ENCODE measurements at regions not wholly inside any gene's neighbourhood (a gene's known extent, or its start where the extent isn't known, plus 50 kb on each side); places are given as distances from the start of the nearest gene placed in this dataset.
"Not testable (repeated sequence)": the region's sequence is repeated elsewhere in the genome, so short reads cannot be mapped to it uniquely, and the experiment has no call there.

DNA sequence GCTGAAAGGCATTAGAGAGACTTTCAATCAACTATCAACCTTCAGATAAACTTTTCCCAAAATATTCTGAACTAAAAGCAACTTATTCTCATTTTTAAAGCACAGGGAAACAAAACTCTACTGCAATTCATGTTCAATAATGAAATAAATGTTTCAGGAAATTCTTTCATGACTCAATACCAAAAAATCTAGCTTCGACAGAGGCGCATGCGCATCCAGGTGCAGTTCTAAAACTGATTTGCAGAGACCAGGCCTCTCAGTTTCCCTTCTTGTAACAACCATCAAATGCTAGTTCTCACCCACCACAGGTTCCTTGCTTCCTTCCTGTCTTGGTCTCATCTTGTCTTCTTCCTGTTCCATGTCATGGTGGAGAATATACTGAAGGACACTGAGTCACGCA is 55.3 kb upstream of the NRBF2 start:
- FAIRE-seq = no peak
- no peak for DNase-seq (ENCODE audit: insufficient read length, low spot score)

GRCh38 chr10:63072951-63073350 is 60.2 kb upstream of the NRBF2 start:
- DNase-seq (ENCODE audit: insufficient read length, low spot score) = no peak
- FAIRE-seq = no peak

DNA sequence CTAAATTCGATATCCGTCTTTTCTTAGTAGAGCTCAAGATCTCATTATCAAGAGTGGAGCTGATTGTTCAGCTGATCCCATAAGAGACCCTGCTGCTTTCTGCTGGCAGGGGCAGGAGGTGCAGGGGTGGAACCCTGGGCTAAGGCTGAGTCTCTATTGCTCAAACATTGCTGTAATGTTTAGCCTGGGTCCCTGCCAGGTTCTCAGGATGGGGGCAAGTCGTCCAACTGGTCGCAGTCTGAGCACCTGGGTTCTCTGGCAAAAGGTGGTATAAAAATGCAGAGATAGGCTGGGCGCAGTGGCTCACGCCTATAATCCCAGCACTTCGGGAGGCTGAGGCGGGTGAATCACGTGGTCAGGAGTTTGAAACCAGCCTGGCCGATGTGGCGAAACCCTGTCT is 62.0 kb upstream of the NRBF2 start:
- FAIRE-seq (no peak), DNase-seq (ENCODE audit: insufficient read length, low spot score) (no peak)

- DNase-seq (ENCODE audit: insufficient read length, low spot score) (no peak), FAIRE-seq (no peak)
Observed at GRCh38 chr10:63069318-63069717, 63.8 kb upstream of the NRBF2 start.

DNA sequence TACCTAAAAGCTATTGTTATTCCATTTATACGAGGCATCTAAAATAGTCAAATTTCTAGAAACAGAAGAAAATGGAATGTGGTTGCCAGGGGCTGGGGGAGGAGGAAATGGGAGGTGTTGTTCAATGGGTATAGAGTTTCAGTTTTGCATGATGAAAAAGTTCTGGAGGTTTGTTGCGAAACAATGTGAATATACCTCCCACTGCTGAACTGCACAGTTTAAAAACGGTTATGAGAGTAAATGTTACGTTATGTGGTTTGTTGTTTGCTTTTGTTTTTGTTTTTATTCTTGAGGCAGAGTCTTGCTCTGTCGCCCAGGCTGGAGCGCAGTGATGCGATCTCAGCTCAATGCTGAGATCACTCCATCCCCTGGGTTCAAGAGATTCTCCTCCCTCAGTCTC is 64.9 kb upstream of the NRBF2 start:
- DNase-seq (ENCODE audit: insufficient read length, low spot score) (no peak), FAIRE-seq (no peak)

DNA sequence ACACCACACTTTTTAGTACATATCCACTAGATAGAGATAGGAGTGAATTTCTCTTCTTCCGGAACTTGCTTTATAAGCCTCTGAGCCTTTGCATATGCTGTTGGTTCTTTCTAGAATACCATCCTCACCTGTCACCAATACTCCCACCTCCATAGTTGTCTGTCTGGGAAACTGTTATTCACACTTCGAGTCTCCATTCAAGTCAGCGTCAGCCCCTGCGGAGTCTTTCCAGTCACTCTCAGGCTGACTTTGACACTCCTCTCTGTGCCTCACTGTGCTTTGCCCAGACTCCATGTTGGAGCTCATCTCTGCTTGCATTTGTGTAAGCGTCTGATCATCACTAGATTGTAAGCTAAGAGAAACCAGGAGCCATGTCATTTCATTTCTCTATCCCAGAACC is 66.5 kb upstream of the NRBF2 start:
- no peak for DNase-seq (ENCODE audit: insufficient read length, low spot score)
- no peak for FAIRE-seq

- no peak for DNase-seq (ENCODE audit: insufficient read length, low spot score)
- no peak for FAIRE-seq
Observed at GRCh38 chr10:63064706-63065105, 68.4 kb upstream of the NRBF2 start.

GRCh38 chr10:63058236-63058635 is 74.9 kb upstream of the NRBF2 start:
- no peak for DNase-seq (ENCODE audit: insufficient read length, low spot score)
- FAIRE-seq = no peak

DNA sequence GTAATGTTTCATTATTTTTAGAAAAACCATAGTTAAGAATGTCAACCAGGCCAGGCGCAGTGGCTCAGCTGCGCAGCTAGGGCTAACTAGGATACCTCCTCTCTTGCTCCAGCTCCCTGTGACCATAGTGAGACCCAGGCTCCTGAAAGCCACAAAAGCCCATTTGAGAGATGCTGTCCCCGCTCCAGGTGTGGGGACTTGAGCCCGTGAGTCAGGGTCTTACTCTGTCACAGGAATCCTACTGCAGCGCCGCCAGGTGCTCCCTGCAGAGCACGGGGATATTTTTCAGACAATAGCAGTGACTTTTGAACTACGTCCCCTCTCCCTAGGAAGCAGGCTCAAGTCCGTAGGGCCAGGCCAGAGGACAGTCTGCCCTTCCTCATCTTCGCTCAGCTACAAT is 75.6 kb upstream of the NRBF2 start:
- DNase-seq (ENCODE audit: insufficient read length, low spot score) = no peak
- FAIRE-seq = no peak

- no peak for FAIRE-seq
- DNase-seq (ENCODE audit: insufficient read length, low spot score) = no peak
Observed at GRCh38 chr10:63055705-63056104, 77.4 kb upstream of the NRBF2 start.

- DNase-seq (ENCODE audit: insufficient read length, low spot score) (no peak), FAIRE-seq (no peak)
Observed at GRCh38 chr10:63054889-63055611, 78.1 kb upstream of the NRBF2 start.

- no peak for FAIRE-seq
Observed at GRCh38 chr10:63052083-63052482, 81.0 kb upstream of the NRBF2 start.

GRCh38 chr10:63042256-63042655 is 90.9 kb upstream of the NRBF2 start:
- FAIRE-seq (no peak), DNase-seq (ENCODE audit: insufficient read length, low spot score) (no peak)

More at GRCh38 chr10:63052083-63052482, 81.0 kb upstream of the NRBF2 start:
- DNase-seq (ENCODE audit: insufficient read length, low spot score) = no peak

DNA sequence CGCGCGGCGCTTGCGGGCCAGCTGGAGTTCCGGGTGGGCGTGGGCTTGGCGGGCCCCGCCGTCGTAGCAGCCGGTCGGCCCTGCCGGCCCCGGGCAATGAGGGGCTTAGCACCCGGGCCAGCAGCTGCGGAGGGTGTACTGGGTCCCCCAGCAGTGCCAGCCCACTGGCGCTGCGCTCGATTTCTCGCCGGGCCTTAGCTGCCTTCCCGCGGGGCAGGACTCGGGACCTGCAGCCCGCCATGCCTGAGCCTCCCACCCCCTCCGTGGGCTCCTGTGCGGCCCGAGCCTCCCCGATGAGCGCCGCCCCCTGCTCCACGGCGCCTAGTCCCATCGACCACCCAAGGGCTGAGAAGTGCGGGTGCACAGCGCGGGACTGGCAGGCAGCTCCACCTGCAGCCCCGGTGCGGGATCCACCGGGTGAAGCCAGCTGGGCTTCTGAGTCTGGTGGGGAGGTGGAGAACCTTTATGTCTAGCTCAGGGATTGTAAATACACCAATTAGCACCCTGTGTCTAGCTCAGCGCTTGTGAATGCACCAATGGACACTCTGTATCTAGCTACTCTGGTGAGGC is 99.4 kb upstream of the NRBF2 start:
- FAIRE-seq; DNase-seq (ENCODE audit: insufficient read length, low spot score): not testable (repeated sequence)

DNA sequence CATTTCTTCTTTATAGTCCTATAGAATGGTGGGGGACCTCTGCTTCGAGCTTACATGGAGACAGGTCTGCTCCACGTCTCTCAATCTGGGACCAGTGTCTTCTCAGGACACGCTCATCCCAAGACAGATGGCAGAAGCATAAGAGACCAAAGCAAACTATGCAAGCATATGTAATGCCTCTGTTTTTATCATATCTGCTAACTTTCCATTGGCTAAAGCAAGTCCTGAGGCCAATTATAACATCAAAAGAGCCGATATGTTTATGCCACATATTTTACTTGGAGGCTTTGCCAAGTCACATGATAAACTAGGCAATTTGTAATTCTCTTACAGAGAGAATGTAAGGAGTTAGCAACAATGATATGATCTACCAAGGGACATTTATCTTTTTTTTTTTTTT is 102.6 kb upstream of the NRBF2 start:
- no peak for FAIRE-seq
- DNase-seq (ENCODE audit: insufficient read length, low spot score) = no peak

DNA sequence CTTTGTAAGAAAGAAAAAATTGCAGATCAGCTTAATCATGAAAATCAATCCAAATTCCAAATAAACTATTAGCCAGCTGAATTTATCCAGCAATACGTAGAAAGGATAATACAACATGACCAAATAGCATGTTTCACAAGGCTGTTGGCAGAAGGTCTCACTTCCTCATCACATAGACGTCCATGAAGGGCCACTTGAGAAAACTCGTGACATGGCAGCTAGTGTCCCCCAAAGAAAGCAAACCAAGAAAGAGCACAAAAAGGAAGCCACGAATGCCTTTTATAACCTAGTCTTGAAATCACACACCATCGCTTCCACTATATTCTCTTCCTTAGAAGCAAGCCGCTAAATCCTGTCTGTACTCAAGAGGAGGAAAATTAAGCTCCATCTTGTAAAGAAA is 105.6 kb upstream of the NRBF2 start:
- FAIRE-seq = no peak

GRCh38 chr10:63021225-63021624 is 111.9 kb upstream of the NRBF2 start:
- FAIRE-seq = no peak
- no peak for DNase-seq (ENCODE audit: insufficient read length, low spot score)

More for the DNA sequence above, 105.6 kb upstream of the NRBF2 start:
- DNase-seq (ENCODE audit: insufficient read length, low spot score) = no peak

- DNase-seq (ENCODE audit: insufficient read length, low spot score) = no peak
- FAIRE-seq = no peak
Observed at GRCh38 chr10:63013755-63014154, 119.4 kb upstream of the NRBF2 start.

DNA sequence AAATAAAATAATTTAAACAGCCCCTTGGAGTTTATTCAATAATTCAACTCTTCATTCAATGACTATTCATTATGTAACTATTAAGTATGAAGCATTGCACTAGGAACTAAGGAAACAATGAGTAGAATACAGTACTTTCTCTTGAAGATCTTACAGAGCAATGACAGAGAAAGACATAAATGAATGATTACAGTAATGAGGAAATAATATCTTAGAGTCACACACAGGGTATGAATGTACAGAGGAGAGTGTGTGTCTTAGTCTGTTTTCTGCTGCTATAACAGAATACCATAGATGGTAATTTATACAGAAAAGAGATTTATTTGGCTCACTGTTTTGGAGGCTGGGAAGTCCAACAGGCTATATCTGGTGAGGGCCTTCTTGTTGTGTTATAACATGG is 120.5 kb upstream of the NRBF2 start:
- DNase-seq (ENCODE audit: insufficient read length, low spot score) = no peak
- FAIRE-seq = no peak

GRCh38 chr10:63010203-63010602 is 122.9 kb upstream of the NRBF2 start:
- DNase-seq (ENCODE audit: insufficient read length, low spot score) (no peak), FAIRE-seq (no peak)

- DNase-seq (ENCODE audit: insufficient read length, low spot score) (no peak), FAIRE-seq (no peak)
Observed at GRCh38 chr10:63008491-63008890, 124.6 kb upstream of the NRBF2 start.

DNA sequence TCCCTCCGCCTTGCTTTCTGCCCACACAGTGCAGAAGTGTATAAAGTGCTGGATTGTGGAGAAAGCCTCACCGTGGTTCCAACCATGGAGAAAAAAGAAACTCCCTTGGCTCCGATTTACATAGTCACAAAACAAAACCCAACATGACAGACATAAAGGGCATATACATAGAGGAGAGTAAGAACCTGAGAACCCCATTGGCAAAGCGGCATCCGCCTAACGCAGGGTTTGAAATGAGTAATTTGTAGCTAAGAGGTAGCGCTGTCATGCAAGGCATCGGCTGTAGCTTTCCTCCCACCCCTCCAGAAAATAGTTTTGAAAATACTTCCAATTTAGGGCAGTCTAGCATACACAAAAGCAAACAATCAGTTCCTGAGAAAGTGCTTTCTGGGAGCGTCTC is 126.0 kb upstream of the NRBF2 start:
- no peak for FAIRE-seq
- no peak for DNase-seq (ENCODE audit: insufficient read length, low spot score)

DNA sequence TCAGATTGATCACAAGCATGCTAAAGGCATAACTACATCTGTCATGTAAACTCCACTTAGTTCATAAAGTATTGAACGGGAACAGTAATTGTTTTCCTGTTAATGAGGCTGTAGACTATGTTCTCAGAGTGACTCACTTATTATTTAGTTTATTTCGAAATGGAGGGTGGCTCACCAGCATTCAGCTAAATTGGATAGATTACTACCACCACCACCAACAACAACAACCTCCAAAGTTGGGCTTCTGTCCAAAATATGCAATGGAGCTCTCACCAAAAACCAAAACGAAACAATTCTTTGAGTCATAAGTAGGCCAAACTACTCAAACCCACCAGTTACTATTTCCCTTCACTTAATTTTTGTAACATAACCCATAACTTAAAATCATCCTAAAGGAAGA is 127.9 kb upstream of the NRBF2 start:
- DNase-seq (ENCODE audit: insufficient read length, low spot score) (no peak), FAIRE-seq (no peak)
